GM21717 (cell line): ENCODE measurements at regions not wholly inside any gene's neighbourhood (a gene's known extent, or its start where the extent isn't known, plus 50 kb on each side); places are given as distances from the start of the nearest gene placed in this dataset.
"Not testable (repeated sequence)": the region's sequence is repeated elsewhere in the genome, so short reads cannot be mapped to it uniquely, and the experiment has no call there.

ENCODE experiments used
- ATAC-seq: cut with Tn5 transposase; IDR thresholded peaks from one replicate; pipeline ENCODE4 v1.9.1; 2021; ENCODE audit warnings: mild to moderate bottlenecking, moderate library complexity; ENCODE audit not compliant: unreplicated experiment

- ATAC-seq, result not testable (repeated sequence)
These were observed 59.3 kb upstream of the SULF2 start for GRCh38 chr20:47844568-47844906.

DNA sequence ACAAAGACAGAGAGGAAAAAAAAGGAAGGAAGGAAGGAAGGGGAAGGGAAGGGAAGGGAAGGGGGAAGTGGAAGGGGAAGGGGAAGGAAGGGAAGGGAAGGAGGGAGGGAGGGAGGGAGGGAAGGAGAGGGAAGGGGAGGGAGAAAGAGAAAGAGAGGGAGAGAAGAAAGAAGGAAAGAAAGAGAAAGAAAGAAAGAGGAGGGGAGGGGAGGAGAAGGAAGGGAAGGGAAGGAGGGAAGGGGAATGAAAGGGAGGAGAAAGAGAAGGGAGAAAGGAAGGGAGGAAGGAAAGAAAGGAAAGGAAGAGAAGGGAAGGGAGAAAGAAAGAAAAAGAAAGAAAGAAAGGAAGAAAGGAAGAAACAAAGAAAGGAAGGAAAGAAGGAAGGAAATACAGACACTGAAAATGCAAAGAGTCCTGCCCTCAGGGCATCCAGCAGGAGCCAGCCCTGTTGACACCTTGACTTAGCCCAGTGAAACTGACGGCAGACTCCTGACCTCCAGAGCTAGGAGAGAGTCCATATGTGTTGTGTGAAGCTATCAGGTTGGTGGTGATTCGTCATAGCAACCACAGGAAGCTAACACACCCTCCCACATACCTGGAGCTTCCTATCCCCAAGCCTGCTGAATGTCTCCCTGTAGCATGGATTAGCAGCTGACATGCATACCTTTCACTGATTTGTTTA lies 58.7 kb upstream of the SULF2 start:
- no peak for ATAC-seq

- not testable (repeated sequence) for ATAC-seq
These were observed 57.7 kb upstream of the SULF2 start for GRCh38 chr20:47842950-47843349.

GRCh38 chr20:47842004-47842403 lies 56.7 kb upstream of the SULF2 start:
- not testable (repeated sequence) for ATAC-seq

- not testable (repeated sequence) for ATAC-seq
These were observed 51.1 kb upstream of the SULF2 start for GRCh38 chr20:47836256-47836817.
